ES-I3 (cell line): ENCODE measurements at regions not wholly inside any gene's neighbourhood (a gene's known extent, or its start where the extent isn't known, plus 50 kb on each side); places are given as distances from the start of the nearest gene placed in this dataset.

Source experiments
- H3K36me3 ChIP-seq: 2 replicates; pipeline ENCODE4 v1.6.1; 2013; ENCODE audit warnings: mild to moderate bottlenecking, low read length, control low read depth, moderate library complexity; ENCODE audit not compliant: insufficient read depth
- H3K4me1 ChIP-seq: 2 replicates; pipeline ENCODE4 v1.6.1; 2013; ENCODE audit warnings: mild to moderate bottlenecking, control low read depth, low read length; ENCODE audit not compliant: insufficient read depth
- H3K9ac ChIP-seq: 2 replicates; pipeline ENCODE4 v1.6.1; 2013; ENCODE audit warnings: low read depth, mild to moderate bottlenecking, low read length, moderate library complexity
- H3K9me3 ChIP-seq: 2 replicates; pipeline ENCODE4 v1.6.1; 2013; ENCODE audit warnings: mild to moderate bottlenecking, low read length, moderate library complexity; ENCODE audit not compliant: control insufficient read depth, insufficient read depth

DNA sequence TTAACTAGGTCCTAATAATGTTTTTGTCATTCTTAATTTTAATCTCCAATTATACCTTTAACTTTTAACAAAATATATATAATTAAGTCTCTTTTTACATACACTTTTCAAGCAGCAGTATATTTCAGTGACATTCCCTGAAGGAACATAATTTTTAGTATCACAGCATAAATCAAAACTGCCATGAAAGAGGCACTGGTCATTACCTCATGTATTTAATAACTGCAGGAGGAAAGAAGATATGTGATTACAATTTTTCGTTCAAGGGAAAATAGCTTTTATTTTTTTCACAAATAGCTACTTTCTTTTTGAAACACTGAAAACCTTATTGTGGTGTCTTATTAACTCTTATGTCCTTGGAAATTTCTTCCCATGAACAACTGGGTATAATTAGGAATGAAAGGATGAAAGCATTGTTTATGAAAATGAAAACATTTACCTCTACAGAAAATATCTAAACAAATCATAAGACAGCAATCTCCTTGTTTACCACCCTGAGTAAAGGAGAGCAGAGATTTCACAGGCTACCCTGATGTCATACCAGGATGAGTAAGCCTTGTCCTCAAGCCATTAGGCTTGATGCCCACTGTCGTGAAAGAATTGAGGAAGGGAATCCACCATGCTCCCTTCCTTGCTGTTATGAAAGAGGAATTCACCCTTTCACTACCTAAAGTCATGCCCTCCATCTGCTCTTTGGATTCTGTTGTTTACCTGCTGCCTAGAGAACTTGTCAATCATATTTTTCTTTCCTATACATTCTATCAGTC, 877.2 kb upstream of the PCDH20 start:
- H3K9ac ChIP-seq = no peak overlapping the region
- H3K9me3 ChIP-seq = peaks cover 4% of the 10 kb centered on the region
- no peaks in the 10 kb centered on the region for H3K36me3 ChIP-seq
- H3K4me1 ChIP-seq = no peaks in the 10 kb centered on the region

DNA sequence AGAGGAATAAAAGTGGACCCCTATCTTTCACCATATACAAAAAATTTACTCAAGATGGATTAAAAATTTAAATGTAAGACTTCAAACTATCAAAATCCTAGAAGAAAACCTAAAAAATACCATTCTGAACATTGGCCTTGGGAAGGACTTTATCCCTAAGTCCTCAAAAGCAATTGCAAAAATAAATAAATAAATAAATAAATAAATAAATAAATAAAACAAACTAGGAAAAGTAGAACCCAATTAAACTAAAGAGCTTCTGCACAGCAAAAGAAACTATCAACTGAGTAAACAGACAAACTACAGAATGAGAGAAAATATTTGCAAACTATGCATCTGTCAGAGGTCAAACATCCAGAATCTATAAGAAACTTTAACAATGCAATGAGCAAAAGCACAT, 874.9 kb upstream of the PCDH20 start:
- Histone ChIP-seq H3K9me3 (peaks cover 4% of the 10 kb centered on the region), H3K4me1 (no peaks in the 10 kb centered on the region), H3K9ac (no peak overlapping the region), H3K36me3 (no peaks in the 10 kb centered on the region)

DNA sequence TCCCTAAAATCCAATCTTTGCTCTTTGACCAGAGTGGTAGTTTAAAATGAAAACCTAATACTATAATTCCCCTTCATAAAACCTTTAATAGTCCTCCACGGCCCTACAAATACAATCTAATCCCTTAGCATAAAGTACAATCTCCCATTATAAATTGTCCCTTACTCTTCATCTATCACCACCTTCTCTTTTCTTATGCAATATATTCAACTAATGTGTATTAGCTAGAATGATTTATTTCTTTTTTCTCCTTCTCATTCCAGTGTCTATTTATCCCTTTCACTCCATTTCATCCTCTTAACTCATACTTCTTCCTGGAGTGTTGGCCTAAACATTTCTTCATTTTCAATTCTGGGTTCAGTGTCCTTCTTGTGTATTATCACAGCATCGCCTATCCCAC, 872.1 kb upstream of the PCDH20 start:
- peaks cover 4% of the 10 kb centered on the region for H3K9me3 ChIP-seq
- H3K4me1 ChIP-seq = no peaks in the 10 kb centered on the region
- H3K36me3 ChIP-seq = no peaks in the 10 kb centered on the region
- H3K9ac ChIP-seq = no peak overlapping the region

DNA sequence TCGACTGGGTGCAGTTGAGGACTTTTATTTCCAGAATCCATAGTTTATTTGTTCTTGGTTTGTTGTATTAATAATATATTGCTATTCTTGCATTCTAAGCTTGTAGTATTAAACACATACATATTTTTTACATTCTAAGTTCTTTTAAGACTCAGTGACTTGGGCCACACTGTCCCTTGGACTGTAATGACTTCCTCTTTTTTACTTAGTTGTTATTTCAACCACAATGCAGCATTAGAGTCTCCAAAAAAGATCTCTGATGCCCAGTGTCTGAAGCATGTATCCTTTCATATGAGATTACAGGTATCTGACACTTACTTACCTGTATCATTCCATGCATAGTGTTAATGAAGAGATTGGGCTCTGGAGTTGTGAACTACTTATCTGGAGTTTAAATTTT, 864.9 kb upstream of the PCDH20 start:
- Histone ChIP-seq H3K4me1 (no peaks in the 10 kb centered on the region), H3K9me3 (no peaks in the 10 kb centered on the region), H3K9ac (no peak overlapping the region), H3K36me3 (no peaks in the 10 kb centered on the region)

DNA sequence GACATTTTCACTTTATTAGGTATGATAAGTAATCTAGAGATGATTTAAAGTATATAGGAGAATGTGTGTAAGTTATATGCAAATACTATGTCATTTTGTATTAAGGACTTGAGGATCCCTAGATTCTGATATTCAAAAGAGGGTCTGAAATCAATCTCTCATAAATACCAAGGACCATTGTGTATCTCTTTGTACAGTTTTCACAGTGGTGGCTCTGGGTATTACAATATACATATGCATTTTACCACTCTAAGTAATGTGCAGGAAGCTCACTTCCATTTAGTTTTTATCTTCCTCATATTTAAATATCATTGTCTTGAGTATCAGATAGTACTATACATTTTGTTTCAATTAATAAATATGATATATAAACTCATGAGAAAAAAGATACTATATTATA, 862.6 kb upstream of the PCDH20 start:
- no peaks in the 10 kb centered on the region for H3K4me1 ChIP-seq
- no peak overlapping the region for H3K9ac ChIP-seq

DNA sequence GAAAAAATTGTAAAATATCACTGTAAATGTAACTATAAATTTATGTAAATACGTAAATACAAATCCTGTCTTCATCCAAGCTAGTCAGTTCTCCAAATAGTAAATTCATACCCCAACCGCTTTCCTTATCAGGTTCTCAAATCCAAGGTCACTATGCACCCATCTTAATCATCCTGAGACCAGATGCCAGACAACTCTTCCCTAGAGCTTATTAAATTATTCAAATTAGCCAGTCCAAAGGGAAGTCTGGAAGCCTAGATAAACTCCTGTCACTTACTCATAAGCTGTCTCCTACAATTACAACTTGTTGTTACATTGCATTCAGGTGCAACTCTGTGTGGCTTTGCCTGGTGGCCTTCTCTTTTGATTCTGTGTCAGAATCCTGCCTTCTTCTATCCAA, 836.1 kb upstream of the PCDH20 start:
- no peaks in the 10 kb centered on the region for H3K4me1 ChIP-seq

More for the DNA sequence above, 862.6 kb upstream of the PCDH20 start:
- no peaks in the 10 kb centered on the region for H3K36me3 ChIP-seq
- H3K9me3 ChIP-seq = no peaks in the 10 kb centered on the region

DNA sequence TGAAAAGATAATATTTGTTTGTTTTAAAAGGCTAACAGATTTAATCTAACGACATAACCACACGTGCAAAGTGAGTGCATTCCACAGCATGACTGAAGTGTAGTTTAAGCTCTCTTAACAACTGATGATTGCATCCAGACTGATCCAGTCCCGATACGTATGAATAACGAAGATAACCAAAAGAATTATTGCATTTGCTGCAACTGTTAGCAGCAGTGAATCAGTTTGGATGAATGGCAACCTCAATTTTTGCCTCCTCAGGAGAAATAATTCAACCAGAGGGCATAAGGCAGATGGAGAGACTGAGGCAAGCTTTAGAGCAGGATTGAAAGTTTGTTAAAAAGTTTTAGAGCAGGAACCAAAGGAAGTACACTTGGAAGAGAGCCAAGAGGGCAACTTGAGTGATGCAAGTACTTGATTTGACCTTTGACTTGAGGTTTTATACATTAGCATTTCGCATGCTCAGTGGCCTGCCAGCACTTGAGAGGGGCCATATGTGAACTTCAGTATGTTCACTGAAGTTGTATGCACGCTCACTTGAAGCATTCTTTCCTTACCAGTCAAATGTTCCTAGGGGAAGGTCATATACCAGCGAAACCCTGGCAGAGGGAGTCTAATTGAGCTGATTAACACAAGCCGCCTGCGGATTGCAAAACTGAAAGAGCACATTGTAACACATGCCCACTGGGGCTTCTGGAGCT, 835.0 kb upstream of the PCDH20 start:
- Histone ChIP-seq H3K36me3 (no peaks in the 10 kb centered on the region), H3K9ac (no peak overlapping the region), H3K4me1 (no peaks in the 10 kb centered on the region), H3K9me3 (no peaks in the 10 kb centered on the region)

More for the DNA sequence above, 836.1 kb upstream of the PCDH20 start:
- H3K36me3 ChIP-seq = no peaks in the 10 kb centered on the region
- no peak overlapping the region for H3K9ac ChIP-seq
- no peaks in the 10 kb centered on the region for H3K9me3 ChIP-seq

DNA sequence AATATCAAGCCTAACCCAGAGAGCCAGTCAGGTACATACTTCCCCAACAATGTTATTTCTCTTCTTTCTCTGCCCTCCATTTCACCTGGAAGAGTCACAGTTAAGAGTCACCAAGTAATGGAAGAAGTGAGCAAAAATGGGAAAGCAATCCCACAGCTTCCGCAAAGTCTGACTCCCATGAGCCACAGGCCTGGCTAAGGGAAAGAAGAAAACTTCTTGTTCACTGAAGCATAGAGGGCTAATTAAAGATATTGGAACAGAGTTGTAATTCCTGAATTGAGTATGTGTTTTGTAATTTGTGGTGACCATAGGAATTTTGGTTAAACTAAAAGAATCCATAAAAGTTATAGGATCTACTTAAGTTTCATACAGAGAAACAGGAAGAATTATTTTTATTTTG, 830.9 kb upstream of the PCDH20 start:
- Histone ChIP-seq H3K36me3 (no peaks in the 10 kb centered on the region), H3K4me1 (no peaks in the 10 kb centered on the region), H3K9ac (no peak overlapping the region), H3K9me3 (no peaks in the 10 kb centered on the region)

DNA sequence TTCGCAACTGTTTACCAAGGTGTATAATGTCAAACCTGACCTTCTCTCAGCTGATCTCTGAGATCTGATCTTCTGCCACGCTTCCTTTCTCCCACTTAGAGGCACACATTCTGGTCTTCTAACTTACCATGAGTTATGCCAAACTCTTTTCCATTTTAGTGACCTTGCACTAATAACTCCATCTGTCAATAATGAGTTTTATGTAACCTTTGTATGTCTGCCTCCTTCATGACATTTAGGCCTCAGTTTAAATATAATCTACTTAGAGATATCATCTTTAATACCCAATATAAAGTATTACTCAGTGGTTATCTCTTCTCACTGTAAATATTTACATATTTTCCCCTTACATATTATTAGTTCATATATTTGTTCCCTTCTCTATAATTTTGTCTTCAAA, 827.5 kb upstream of the PCDH20 start:
- H3K9me3 ChIP-seq = no peaks in the 10 kb centered on the region
- no peaks in the 10 kb centered on the region for H3K36me3 ChIP-seq
- no peaks in the 10 kb centered on the region for H3K4me1 ChIP-seq
- H3K9ac ChIP-seq = no peak overlapping the region

DNA sequence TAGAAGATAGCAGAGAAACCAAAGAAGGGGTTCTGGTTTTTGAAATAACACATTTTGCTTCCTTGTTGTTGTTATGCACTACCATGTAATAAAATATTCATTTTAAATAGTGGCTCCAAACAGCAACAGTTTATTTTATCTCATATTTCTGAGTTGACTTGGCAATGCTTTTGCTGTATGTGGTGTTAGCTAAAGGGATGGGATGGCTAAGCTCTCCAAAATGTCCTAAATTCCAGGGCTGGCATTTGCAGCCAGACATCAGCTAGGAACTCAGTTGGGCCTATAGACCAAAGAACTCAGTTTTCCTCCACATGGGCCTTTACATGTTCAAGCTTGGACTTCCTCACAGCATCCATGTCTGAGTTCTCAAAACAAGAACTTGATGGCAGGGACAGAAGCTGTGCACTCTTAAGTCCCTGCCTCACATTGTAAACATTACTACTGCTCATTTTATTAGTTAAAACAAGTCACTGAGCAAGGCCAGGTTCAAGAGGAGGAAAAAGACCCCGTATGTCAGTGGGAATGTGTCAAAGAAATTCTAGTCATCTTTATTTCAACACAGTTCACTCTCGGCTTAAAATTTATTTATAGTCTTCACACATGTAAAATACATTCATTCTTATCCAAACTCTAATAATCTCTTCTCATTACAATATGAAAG, 819.3 kb upstream of the PCDH20 start:
- Histone ChIP-seq H3K9me3 (no peaks in the 10 kb centered on the region), H3K36me3 (no peaks in the 10 kb centered on the region), H3K4me1 (no peaks in the 10 kb centered on the region; the same call in 1 of the 2 replicates), H3K9ac (no peak overlapping the region)

DNA sequence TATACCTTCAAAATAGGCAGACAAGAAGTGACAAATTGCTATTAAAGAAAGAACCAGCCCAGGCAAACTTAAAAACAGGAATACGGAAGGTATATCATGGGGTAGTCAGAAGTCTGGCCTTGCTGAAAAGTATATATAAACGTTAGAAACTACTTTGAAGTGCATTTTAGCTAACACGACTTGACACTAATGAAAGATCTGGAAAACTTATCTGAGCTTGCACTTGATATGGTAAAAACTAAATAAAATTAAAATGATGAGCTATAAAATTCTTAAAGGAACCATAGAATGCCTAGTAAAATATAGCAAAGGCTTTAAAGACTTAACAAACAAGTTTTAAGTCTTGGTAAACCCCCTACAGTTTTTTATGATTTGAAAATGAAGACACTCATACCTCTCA, 795.3 kb upstream of the PCDH20 start:
- Histone ChIP-seq H3K9me3 (no peaks in the 10 kb centered on the region), H3K4me1 (no peaks in the 10 kb centered on the region), H3K36me3 (no peaks in the 10 kb centered on the region), H3K9ac (no peak overlapping the region)

DNA sequence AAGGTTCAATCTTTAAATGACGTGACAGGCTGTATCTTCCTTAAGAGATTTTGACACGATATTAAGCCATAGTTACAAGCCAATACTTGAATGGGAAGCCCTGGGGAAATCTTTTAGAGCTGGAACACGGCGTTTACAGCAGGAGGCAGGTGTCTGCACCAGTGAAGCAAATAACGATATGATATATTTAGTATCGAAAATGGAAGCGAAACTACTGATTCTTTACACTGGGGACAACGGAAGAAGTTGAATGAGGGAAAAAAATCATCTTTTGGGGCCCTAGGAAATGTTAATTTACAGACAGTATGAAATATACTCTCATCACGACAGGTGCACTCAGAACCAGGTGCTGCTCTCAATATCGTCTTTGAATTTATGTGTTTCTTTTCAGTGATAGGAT, 793.9 kb upstream of the PCDH20 start:
- Histone ChIP-seq H3K36me3 (no peaks in the 10 kb centered on the region), H3K4me1 (no peaks in the 10 kb centered on the region), H3K9ac (no peak overlapping the region), H3K9me3 (no peaks in the 10 kb centered on the region)

DNA sequence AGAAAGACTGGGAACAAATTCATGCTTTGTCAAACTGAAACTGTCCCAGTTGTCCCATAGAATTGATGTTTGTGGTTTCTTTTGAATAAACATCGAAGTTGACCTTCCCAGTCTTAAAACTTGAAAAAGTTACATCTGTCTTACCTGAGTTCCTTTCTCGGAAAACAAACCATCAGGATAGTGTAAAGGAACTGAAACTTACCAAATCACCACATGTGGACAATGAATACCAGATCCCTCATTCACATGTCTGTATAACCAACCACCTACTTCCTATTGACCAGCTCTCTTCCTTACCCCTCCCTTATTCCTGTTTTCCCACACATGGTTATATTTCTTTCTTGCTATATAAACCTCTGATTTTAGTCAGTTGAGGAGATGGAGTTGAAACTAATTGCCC, 791.7 kb upstream of the PCDH20 start:
- H3K9me3 ChIP-seq = no peaks in the 10 kb centered on the region
- no peaks in the 10 kb centered on the region for H3K36me3 ChIP-seq
- H3K9ac ChIP-seq = no peak overlapping the region
- no peaks in the 10 kb centered on the region for H3K4me1 ChIP-seq

DNA sequence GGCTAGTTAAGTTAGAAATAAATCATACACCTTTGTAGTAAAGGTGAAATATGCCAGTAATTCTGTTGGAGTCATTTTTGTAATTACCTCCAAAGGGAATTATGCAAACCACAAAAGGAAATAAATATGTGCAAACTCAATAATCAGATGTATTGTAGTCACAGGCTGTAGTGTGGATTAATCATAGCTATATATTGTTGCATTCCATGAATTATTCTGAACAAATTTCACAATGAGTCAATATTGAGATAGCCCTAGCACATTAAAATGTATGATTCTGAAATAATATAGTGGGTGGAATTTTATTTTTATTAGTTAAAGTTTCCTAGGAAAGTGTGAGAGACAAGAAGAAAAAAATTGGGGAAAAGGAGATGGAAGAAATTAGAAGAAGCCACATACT, 790.5 kb upstream of the PCDH20 start:
- Histone ChIP-seq H3K9me3 (no peaks in the 10 kb centered on the region), H3K4me1 (no peaks in the 10 kb centered on the region), H3K9ac (no peak overlapping the region), H3K36me3 (no peaks in the 10 kb centered on the region)

DNA sequence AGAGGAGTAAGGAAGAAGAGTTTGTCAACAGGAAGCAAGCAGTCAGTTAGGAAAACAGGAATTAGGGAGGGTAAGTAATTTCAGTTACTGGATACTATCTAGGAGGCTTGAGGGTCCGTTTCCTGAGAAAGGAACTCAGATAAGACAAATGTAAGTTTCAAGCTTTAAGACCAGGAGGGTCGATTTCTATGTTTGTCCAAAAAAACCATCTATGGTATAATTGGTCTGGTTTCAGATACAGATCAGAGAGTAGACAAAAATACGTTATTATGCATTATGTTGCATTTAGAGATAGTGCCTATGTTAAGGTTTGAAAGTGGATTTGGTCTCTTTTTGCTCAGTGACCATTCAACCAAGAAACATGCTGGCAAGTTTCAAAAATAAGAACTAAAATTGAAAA, 789.6 kb upstream of the PCDH20 start:
- H3K36me3 ChIP-seq = no peaks in the 10 kb centered on the region
- H3K4me1 ChIP-seq = no peaks in the 10 kb centered on the region
- no peaks in the 10 kb centered on the region for H3K9me3 ChIP-seq
- no peak overlapping the region for H3K9ac ChIP-seq
